Muscle of back (tissue), 3 donors: ENCODE measurements at regions not wholly inside any gene's neighbourhood (a gene's known extent, or its start where the extent isn't known, plus 50 kb on each side); places are given as distances from the start of the nearest gene placed in this dataset.
"Not testable (repeated sequence)": the region's sequence is repeated elsewhere in the genome, so short reads cannot be mapped to it uniquely, and the experiment has no call there.

Experiments used
- DNase-seq, 3 donors: peaks; one replicate each; pipeline versions ENCODE4 v3.0.0 to v3.0.0-alpha.2; 2013

DNA sequence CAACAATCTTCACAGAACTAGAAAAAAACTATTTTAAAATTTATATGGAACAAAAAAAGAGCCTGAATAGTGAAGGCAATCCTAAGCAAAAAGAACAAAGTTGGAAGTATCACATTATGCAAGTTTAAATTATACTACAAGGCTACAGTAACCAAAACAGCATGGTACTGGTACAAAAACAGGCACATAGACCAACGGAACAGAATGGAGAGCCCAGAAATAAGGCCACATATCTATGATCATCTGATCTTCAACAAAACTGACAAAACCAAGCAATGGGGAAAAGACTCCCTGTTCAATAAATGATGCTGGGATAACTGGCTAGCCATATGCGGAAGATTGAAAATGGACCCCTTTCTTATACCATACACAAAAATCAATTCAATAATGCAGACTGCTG lies 74.4 kb upstream of the RTN4 start:
- not testable (repeated sequence) for DNase-seq

DNA sequence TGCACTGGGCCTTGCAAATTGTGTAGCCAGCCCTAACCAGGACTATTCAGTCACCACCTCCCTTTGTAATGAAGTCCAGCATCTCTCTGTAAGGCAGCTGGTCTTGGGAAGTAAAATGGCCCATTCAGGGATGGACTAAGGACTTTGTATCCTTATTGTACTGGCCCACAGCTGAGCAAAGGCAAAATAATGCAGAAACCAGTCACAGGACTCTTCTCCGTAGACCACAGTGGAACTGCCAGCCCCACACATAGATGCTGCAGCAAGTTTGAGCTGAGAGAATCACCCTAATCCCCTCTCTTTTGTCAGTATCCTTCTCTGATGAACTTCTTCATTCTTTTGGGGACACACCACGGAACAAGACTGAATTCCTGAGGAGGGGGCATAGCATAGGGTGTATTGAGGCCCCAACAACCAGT lies 73.6 kb upstream of the RTN4 start:
- no peak for DNase-seq

DNA sequence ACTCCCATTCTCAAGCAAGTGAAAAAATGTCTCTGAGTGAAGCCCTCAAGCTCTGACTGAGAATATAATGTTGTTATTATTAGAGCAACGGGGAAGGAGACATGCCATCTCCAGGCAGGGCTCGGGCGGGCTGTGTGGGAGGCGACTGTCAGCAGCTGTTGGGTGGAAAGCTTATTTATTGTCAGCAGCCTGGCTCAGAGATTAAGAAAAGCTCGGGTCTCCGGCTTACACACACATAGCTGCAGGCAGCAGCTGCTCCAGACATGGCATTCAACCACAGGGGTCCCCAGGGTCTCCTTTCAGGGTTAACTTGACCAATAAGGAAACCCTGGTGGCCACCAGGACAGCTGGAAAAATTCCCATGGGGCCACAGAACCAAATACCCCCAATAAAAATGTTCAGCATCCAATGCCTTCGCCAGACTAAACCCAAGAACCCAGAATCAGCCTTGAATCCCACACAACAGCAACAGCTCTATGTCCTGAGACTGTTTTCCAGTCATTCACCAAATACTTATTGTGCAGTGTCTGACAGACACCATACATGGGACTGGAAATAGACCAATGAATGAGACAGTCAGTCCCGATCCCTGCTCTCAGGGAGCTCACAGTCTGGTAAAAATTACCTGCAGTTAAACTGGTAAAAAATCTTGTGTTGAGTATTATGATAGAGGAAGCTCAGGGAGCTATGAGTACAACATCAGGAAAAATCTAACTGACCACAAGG lies 70.5 kb upstream of the RTN4 start:
- peak; percentile 74 to 85 (median 84) for DNase-seq

DNA sequence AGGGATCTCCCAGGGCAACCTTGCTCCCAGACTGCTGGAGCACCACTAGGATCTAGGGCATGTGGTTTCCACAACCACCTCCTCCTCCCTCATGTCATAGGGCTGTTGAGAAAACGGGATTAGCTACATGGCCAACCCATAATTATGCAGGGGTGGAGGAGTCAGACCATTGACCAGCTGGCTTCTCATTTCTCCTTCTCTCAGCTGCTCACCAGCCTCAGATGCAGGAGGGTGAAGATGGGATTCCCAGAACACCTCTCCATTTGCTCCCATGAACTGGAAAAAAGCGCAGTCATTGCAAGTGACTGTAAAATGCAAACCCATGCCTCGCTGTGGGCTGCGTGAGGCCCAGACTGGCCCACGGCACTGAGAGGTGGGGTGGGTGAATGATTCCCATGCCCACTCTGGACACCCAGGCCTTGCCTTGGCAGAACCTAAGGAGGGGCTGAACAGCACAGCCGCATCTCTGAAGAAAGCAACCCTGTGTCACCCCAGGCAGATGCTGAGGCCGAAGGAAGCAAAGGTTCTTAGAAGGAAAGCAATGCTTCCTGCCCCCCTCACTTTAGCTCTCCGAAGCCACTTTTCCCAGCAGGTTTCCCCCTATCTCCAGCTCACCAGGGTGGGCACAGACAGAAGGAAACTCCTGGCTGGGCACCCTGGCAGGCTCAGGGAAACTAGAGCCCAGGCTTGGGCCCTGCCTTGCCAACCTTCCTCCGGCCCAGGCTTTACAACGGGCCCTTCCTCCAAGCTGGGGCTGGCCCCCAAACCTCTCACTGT lies 69.6 kb upstream of the RTN4 start:
- peak in 2 of 3 donors; percentile 62 to 66 for DNase-seq

DNA sequence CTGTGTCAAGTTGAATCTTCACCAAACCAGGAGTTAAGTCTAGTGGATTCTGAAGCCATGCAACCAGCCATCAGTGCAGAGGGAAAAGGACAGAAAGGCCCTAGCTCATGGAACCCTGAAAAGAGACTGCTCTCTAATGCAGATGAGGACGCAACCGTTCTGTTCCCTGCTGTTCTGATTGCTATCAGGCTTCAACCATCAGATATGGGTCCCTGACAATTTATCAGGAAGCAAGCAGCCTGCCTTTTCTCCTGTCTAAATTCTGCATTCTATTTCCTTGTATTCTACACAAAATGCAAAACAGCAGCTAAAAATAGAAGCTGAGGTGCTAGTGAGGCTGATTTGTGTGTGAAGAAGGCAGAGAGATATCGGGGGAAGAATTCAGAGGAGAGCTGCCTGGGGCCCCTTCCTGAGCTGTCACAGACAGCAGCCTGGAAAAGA lies 68.4 kb upstream of the RTN4 start:
- no peak for DNase-seq

DNA sequence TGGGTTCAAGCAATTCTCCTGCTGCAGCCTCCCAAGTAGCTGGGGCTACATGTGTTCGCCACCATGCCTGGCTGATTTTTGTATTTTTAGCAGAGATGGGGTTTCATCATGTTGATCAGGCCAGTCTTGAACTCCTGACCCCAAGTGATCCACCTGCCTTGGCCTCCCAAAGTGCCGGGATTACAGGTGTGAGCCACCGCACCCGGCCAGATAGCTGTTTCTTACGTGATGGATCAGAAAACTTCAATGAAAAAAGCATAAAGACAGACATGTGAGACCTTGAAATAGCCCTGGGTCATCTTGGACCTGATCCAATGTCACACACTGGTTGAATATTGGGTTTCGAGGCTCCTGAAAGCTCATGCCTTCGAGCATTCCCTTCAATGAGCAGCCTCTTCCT lies 66.7 kb upstream of the RTN4 start:
- DNase-seq, result no peak

DNA sequence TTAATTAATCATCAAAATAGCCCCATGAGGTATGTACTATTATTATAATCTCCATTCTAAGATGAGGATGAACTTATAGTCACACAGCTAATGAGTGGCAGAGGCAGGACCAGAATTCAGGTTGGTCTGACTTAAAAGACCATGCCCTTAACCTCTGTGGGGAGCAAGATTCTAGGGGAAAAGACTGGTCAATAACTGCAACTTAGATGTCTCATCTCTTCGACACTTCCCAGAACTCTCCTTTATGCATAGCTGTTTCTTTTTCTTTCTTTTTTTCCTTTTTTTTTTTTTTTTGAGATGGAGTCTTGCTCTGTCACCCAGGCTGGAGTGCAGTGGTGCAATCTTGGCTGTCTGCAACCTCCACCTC lies 66.3 kb upstream of the RTN4 start:
- DNase-seq, result no peak

DNA sequence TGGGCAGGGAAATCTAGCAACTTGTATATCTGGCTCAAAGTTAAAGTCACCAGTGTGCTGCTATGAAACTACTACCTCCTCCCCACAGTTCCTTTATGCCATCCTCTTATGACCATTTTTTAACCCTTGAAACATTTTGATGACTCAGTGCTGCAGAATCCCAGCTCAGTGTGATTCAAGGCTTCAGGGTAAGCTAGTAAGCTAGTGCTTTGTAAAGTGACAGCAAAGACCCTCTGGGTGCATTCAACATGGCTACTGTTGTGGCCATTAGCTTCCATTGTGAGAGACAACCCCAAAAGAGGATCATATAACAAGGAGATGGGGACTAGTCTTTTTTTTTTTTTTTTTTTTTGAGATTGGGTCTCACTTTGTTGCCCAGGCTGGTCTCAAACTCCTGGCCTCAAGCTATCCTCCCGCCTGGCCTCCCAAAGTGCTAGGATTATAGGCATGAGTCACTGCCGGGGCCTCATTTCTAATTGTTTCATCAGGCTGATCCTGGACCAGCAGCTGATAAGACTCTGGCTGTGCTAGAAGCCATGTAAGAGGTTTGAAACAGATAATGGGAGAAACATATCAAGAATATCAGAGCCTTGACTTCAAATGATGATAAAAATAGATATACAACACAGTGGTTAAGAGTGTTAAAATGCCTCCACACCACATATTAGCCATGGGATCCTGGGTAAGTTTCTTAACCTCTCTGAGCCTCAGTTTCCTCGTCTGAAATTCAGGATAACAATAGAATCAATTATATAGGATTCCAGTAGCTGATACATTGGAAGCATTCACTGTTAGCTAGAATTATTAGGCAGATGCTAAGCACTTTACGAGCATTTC lies 65.7 kb upstream of the RTN4 start:
- no peak for DNase-seq

DNA sequence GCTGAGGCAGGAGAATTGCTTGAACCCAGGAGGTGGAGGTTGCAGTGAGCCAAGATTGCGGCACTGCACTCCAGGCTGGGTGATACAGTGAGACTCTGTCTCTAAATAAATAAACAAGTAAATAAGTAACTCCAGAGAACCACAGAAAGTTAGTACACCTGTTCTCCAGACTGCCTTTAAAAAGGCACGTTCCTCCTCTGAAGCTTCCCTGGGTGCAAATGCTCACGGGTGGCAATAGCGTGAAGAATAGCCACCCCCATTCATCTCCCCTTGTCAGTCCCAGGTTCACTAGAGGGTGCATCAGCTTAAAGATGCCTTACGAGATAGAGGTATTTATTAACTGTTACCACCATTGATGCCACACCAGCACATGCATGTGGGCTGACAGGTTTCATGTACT lies 64.3 kb upstream of the RTN4 start:
- no peak for DNase-seq

DNA sequence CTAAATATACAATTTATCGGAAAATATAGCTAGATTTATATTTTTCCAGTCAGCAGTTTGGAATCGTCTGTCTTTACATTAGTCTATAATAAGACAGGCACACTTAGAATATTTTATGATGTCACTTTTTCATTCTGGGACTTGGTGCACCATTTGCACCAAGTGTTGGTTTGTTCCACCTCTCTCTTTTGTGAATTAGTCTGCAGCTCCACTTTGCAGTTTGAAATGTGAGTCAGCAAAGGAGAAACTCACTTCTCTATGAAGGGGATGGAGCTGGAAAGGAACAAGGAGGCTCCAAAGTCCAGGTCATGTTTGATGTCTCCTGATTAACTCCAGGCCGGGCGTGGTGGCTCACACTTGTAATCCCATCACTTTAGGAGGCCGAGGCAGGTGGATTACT lies 63.8 kb upstream of the RTN4 start:
- DNase-seq, result no peak

DNA sequence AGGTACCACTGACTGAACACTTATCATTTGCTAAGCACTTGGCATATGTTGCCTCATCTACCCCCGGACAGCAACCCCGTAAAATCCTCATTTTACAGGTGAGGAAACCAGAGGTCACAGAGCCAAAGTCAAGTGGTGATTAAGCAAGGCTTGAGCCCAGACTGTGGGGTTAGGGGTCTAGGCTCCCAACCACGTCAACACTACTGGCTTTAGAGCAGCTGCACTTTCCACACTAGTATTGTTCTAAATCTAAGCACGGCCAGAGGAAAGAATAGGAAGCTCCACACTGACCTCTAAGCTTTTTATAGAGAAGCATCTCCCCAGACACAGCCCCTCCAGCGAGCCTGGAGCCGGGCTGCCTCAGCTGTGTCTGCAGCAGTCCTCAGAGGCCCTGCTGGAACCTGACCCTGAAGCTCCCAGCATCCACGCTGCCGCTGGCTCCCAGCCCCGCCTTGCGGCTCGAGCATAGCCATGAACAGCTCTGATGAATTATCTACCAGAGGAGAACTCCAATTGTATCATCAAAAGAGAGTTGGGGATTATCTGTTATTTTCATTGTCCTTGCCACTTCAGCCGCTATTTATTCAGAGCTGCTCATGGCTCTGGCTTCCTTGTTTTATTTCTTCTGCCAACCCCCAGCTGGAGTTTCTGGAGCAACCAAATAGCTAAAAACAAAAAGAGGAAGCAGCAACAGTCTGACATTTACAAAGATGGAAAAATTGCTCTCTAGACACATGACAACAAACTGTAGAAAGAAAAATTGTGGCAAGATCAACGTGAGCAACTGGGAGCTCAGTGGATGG lies 62.2 kb upstream of the RTN4 start:
- peak; percentile 84 to 97 (median 93) for DNase-seq

DNA sequence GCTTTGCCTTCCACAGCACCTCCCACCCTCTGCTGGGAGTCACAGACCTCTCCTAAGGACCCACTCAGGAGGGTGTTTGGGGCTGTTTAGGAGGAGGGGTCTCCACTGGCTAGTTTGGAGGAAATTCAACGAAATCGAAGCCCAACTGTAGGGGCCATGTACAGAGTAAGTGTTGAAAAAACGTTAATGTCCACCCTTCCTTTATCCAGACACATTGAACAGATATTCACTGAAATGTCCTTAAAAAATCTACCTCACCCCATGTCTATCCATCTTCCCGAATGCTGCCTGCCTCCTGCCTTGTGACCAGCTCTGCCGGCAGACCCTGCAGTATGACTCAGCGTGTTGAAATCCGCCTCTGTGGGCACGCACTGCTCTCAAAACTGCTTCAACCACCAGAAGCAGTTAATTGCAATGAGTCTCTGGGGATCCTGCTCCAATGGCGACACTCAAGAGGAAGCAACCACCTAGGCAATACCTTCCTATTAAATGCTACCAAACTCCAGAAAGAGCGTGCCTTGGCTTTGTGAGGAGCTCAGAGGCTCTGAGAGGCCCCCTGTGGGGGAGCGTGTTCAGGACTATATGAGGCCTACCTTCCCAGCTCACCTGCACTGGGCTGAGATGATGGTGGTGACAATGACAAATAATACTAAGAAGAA lies 61.4 kb upstream of the RTN4 start:
- DNase-seq, result peak in 2 of 3 donors; percentile 70 to 89

DNA sequence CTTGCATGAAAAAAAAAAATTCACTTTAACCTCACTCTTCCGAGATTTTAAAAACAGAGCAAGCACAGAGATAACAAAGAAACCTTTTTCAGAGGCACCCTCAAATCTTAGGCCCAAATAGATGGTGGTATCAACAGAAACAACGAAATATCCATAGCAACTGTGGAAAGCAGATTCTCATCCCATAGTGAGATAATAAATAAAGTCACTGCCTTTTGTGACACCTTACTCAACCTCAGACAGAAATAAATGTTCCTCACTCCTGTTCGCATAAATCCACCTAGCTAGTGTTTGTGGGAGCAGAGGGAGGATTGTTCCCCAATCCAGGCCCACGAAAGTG lies 60.9 kb upstream of the RTN4 start:
- no peak for DNase-seq

DNA sequence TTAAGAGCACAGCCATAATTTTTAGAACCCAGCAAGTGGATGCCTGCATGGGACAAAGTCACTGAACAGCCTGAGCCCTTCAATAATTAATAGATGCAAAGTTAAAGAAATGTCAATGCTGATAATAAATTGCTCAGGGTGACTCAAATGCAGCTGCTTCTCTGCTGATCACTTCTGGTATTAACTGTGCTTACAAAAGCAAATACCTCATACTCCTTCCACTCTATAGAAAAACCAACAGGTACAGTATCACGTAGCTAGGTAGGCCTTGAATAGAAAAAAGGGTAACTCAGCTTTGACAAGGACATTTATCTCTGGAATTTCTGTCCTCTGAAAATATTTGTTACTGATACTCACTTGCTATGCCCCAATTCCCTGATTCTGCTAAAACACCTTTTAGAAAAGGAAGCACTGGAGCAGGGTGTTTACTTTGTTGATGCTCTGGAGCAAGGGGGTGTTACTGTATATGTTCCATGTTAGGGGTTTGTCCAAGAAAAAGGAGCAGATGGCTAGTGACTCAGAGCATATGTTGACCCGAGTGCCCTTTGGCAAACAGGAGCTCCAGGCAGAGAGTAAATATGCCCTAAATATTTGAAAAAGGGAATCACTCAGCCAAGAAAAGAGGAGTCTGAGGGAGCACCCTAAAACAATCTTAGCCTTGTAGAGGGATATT lies 59.1 kb upstream of the RTN4 start:
- peak in 1 of 3 donors; percentile 60 for DNase-seq

DNA sequence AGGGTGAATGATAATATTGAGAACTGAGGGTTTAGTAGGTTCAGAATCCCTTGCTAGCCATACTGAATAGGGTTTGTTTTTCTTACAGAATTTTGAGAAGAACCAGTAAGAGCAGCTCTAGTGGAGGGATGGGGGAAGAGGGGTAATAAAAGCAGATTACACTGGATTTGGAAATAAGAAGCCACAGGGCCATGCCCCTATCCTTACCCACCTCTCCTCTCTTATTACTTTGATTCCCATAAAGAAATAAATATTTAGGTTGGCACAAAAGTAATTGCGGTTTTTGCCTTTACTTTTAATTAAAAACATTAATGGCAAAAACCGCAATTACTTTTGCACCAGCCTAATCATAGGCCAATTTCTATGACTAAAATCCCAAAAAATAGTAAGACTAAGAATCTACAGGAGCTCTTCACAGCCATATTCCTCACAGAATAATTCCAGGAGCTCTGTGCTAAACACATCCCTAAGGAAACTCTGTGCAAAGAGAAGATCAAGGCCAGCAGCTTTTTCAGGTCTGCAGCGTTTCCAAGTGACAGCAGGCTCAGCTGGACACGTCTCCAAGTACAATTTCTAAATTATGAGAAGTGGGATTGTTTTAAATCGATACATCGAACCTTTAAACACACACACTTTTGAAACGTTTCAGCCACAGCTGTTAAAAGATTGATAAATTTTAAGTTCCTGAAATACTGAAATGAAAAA lies 58.4 kb upstream of the RTN4 start:
- no peak for DNase-seq

DNA sequence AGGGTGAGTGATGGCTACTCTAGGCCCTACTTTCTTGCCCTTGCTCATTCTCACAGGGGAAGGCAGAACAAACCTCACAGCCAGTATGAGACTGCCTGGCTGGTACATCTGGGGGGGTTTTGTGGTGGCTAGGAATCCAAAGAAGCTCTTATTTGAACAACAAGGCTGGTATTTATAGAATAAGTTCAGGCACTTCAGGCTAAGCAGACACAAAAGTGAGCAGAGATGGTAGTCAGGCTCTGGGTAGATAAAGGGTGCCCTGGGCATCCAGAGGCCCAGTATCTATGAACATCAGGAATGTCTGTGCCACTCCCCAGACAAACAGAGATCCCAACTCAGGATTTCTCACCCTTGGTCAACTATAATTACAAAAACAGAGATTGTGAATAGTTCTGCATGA lies 57.2 kb upstream of the RTN4 start:
- DNase-seq, result no peak

DNA sequence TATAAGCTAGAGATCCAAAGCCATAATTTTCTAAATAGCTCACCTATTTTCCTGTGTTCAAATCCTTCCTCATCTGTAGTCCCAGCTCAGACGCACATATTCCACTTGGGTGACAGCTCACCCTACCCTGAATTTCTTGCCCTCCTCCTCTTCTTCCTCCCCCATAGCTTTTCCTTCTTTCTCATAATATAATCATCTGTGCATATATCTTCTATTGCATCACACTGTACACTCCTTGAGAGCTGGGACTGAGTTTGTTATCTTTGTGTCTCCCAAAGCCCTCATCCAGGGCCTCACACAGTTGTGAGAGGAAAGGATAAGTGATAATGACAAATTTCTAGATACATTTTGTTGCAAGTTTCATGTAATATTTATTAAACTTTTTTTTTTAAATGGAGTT lies 55.9 kb upstream of the RTN4 start:
- no peak for DNase-seq

DNA sequence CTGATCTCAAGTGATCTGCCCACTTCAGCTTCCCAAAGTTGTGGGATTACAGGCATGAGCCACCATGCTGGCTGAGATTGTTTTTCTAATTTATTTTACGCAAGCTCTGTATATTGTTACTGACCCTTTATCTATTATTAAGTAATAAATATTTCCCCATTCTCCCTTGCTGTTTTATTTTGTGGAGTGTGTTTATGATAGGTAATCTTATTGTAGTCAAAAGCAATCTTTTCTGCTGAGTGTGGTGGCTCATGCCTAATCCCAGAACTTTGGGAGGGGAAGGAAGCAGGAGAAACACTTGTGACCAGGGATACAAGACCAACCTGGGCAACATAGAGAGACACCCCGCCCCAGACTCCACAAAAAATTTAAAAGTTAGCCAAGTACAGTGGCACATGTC lies 55.2 kb upstream of the RTN4 start:
- no peak for DNase-seq

DNA sequence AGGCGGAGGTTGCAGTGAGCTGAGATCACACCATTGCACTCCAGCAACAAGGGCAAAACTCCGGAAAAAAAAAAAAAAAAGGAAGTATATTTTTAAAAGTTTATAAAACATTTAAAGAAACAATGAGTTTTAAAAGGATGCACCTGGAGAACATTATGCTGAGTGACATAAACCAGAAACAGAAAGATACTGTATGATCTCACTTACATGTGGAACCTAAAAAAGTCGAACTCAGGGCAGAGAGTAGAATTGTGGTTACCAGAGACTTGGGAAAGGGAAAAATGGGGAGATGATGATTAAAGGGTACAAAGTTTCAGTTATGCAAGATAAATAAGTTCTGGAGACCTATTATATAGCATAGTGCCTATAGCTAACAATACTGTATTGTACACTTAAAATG lies 52.8 kb upstream of the RTN4 start:
- no peak for DNase-seq
